CD4-positive, alpha-beta T cell treated with Interleukin-4 for 1 hour (primary cell): ENCODE measurements at regions not wholly inside any gene's neighbourhood (a gene's known extent, or its start where the extent isn't known, plus 50 kb on each side); places are given as distances from the start of the nearest gene placed in this dataset.

ENCODE experiments used
- DNase-seq, 2 donors: peaks; one replicate each; pipeline ENCODE4 v3.0.0-alpha.2; 2020 to 2022

- DNase-seq = no peak
These were observed 200.7 kb upstream of the CDH12 start for GRCh38 chr5:23053846-23054245.

- DNase-seq = no peak
These were observed 189.1 kb upstream of the CDH12 start for GRCh38 chr5:23042226-23042625.

GRCh38 chr5:23035555-23036090, 182.5 kb upstream of the CDH12 start:
- DNase-seq = no peak

GRCh38 chr5:23033864-23034263, 180.7 kb upstream of the CDH12 start:
- DNase-seq = no peak

- DNase-seq = no peak
These were observed 176.1 kb upstream of the CDH12 start for GRCh38 chr5:23029290-23029689.

GRCh38 chr5:23028445-23029021, 175.4 kb upstream of the CDH12 start:
- no peak for DNase-seq

GRCh38 chr5:23027830-23028229, 174.7 kb upstream of the CDH12 start:
- no peak for DNase-seq

- no peak for DNase-seq
These were observed 174.2 kb upstream of the CDH12 start for GRCh38 chr5:23027331-23027730.

GRCh38 chr5:23026252-23027170, 173.4 kb upstream of the CDH12 start:
- no peak for DNase-seq

GRCh38 chr5:23025629-23026233, 172.6 kb upstream of the CDH12 start:
- no peak for DNase-seq

GRCh38 chr5:23024470-23024869, 171.3 kb upstream of the CDH12 start:
- no peak for DNase-seq

GRCh38 chr5:23014825-23015224, 161.7 kb upstream of the CDH12 start:
- no peak for DNase-seq

GRCh38 chr5:23014266-23014665, 161.1 kb upstream of the CDH12 start:
- DNase-seq = no peak

- DNase-seq = no peak
These were observed 160.4 kb upstream of the CDH12 start for GRCh38 chr5:23013395-23013998.

- peak in 1 of 2 donors; percentile 5 for DNase-seq
These were observed 159.7 kb upstream of the CDH12 start for GRCh38 chr5:23012842-23013241.

GRCh38 chr5:23007762-23008161, 154.6 kb upstream of the CDH12 start:
- DNase-seq = no peak

GRCh38 chr5:23007236-23007635, 154.1 kb upstream of the CDH12 start:
- no peak for DNase-seq

- DNase-seq = no peak
These were observed 148.0 kb upstream of the CDH12 start for GRCh38 chr5:23001120-23001519.

GRCh38 chr5:22998774-22999173, 145.6 kb upstream of the CDH12 start:
- DNase-seq = no peak

- DNase-seq = no peak
These were observed 145.2 kb upstream of the CDH12 start for GRCh38 chr5:22998362-22998761.

- DNase-seq = no peak
These were observed 135.8 kb upstream of the CDH12 start for GRCh38 chr5:22988937-22989336.

- no peak for DNase-seq
These were observed 133.1 kb upstream of the CDH12 start for GRCh38 chr5:22986281-22986680.

GRCh38 chr5:22985446-22985845, 132.3 kb upstream of the CDH12 start:
- DNase-seq = no peak
